GM13976 (cell line): ENCODE measurements at regions not wholly inside any gene's neighbourhood (a gene's known extent, or its start where the extent isn't known, plus 50 kb on each side); places are given as distances from the start of the nearest gene placed in this dataset.
"Not testable (repeated sequence)": the region's sequence is repeated elsewhere in the genome, so short reads cannot be mapped to it uniquely, and the experiment has no call there.

ENCODE experiments used
- DNase-seq: peaks from one replicate; pipeline ENCODE4 v3.0.0; 2012; ENCODE audit warnings: low spot score
- in situ Hi-C: fragments of 300-500 bp; cut with MboI; formaldehyde crosslinking; loops from one replicate; pipeline ENCODE4 v1.12.0; 2022; ENCODE audit warnings: low sequenced_read_pairs, mixed read lengths, inconsistent platforms; ENCODE audit not compliant: unreplicated experiment
- TF ChIP-seq, protein P1 (sequence below): IDR thresholded peaks from 2 replicates; pipeline ENCODE4 v1.5.1; 2012; ENCODE audit warnings: borderline replicate concordance, mild to moderate bottlenecking; ENCODE audit not compliant: insufficient read depth; ENCODE audit errors: extremely low read depth, missing control alignments, control extremely low read depth

DNA sequence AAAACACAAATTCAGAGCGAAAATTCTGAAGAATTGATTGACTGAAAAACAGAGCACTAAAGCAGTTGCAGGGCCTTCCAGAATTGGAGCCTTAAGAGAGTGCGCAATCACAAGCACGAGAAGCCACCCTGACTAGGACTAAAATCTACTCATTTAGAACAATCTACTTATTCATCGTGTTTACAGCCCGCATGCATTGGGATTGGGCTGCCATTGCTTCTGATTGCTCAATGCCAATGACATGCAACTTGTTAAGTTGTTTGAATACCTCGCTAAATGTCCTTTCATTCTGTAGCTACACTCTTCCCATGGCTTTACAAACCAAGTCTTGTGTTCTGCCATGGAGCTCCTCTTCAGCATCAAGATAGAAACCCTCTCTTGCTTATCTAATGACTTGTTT is 425.9 kb upstream of the POM121L12 start:
- in situ Hi-C loops = no loop called here
- no peak for DNase-seq
- TF ChIP-seq, protein P1, sequence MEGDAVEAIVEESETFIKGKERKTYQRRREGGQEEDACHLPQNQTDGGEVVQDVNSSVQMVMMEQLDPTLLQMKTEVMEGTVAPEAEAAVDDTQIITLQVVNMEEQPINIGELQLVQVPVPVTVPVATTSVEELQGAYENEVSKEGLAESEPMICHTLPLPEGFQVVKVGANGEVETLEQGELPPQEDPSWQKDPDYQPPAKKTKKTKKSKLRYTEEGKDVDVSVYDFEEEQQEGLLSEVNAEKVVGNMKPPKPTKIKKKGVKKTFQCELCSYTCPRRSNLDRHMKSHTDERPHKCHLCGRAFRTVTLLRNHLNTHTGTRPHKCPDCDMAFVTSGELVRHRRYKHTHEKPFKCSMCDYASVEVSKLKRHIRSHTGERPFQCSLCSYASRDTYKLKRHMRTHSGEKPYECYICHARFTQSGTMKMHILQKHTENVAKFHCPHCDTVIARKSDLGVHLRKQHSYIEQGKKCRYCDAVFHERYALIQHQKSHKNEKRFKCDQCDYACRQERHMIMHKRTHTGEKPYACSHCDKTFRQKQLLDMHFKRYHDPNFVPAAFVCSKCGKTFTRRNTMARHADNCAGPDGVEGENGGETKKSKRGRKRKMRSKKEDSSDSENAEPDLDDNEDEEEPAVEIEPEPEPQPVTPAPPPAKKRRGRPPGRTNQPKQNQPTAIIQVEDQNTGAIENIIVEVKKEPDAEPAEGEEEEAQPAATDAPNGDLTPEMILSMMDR = no peak

DNA sequence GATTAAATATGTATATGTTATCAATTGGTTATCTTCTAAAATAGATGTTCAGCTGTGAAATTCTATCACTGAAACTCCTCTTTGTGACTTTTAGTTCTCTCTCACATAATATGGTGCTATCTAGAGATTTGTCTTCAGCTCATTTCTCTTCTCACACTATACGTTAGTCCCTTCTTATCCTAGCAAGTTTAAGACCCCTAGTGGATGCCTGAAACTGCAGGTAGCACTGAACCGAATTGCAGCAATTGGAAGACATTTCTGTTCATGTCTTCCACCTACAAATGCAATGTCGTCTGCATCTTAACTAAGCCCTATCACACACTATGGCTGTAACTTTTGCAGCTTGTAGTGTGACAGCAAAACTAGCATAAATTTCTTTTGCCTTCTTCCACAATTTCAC is 442.7 kb upstream of the POM121L12 start:
- in situ Hi-C loops = no loop called here
- TF ChIP-seq, protein P1 = no peak
- DNase-seq = no peak

DNA sequence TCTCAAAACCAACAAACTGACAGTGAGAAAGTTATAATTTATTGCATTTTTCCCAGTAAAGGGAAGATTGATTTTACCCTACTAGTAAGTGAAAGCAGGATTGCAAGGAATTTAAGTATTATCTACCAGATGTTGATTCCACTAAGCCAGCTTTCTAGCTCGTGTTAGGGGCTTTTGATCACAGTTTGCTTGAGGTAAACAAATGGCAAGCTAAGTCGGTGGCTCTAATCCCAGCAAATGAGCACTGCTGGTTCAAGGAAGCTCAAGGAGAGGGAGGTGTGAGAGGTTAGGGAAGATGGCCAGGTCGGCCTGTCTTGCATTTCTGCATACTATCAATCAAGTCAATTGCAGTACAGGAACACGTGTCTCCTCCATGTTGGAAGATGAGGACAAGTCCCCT is 448.7 kb upstream of the POM121L12 start:
- DNase-seq = no peak
- TF ChIP-seq, protein P1 = no peak
- in situ Hi-C loops = no loop called here

DNA sequence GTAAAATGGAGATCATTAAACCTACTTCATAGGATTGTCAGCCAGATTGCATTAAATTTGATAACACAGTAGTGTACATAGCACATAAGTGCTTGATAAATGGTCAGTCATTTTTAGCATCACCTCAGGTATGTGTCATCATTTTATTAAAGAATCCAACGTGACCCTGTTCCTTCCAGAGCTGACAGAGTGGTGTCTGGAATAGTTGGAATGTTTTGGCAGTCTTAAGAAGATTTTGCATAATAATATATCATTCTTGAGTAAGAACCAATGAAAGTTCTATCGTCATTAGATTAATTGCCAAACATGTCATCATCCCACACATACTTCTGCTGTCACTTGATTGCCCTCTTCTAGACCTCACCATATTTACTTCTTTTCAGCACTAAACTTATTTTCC is 451.4 kb upstream of the POM121L12 start:
- TF ChIP-seq, protein P1 = no peak
- in situ Hi-C loops = no loop called here
- no peak for DNase-seq

DNA sequence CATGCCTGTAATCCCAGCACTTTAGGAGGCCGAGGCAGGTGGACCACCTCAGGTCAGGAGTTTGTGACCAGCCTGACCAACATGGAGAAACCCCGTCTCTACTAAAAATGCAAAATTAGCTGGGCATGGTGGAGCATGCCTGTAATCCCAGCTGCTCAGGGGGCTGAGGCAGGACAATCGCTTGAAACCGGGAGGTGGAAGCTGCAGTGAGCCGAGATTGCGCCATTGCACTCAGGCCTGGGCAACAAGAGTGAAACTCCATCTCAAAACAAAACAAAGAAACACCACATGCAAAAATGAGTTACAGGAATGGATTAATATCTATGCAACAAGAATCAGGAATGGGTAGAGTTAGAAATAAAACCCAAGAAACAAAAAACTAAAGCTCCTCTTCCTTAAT is 462.3 kb upstream of the POM121L12 start:
- DNase-seq = not testable (repeated sequence)

DNA sequence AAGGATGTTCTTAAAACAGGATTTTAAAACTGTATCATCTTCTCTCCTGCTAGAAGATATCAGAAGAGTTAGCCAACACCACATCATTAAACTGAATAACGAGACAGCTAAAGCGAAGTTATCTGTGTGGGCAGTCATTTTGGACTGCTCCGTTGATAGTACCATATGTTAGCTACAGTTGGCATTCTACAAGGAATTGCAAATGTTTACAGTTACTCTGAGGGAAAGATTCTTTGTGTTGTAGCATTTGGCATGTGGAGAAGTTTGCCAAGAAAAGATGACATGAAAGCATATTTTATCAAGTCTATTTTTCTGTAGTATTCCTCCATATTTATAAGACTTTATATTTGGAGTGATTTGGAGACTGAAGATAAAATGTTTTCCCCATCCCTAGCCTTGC is 464.4 kb upstream of the POM121L12 start:
- in situ Hi-C loops = no loop called here
- TF ChIP-seq, protein P1 = no peak
- DNase-seq = no peak

More for the DNA sequence above, 462.3 kb upstream of the POM121L12 start:
- in situ Hi-C loops = not testable (repeated sequence)

DNA sequence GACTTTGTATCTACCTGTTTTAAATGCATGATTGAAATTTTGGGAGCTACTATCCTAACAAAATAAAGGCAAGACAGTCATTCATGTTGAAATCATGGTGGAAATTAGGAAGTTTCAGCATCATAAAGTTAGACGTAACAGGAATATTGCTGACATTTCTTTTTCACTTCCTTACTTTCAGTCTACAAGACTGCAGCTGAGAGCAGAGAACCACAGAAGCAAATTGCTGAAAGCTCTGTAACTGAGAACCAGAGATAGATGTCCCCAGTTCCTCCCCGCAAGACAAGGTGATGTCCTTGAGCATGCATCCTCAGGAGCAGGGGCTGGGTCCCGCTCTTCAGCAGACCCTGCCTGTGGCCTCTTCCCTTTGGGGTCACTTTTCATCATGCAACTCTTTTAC is 466.3 kb upstream of the POM121L12 start:
- TF ChIP-seq, protein P1 = no peak
- DNase-seq = no peak
- in situ Hi-C loops = no loop called here
